Trophoblast cell (in vitro differentiated cells and primary cell): ENCODE measurements at regions not wholly inside any gene's neighbourhood (a gene's known extent, or its start where the extent isn't known, plus 50 kb on each side); places are given as distances from the start of the nearest gene placed in this dataset.

Source experiments
- DNase-seq, 2 donors: peaks; one replicate each; pipeline ENCODE4 v3.0.0-alpha.2; 2016
- H2AFZ ChIP-seq: 2 replicates; pipeline ENCODE4 v1.6.1; 2013; ENCODE audit warnings: low read length, moderate library complexity, mild to moderate bottlenecking; ENCODE audit not compliant: insufficient read depth, poor library complexity
- H2AK5ac ChIP-seq: 2 replicates; pipeline ENCODE4 v1.6.1; 2013; ENCODE audit warnings: mild to moderate bottlenecking, low read length
- H2BK120ac ChIP-seq: 2 replicates; pipeline ENCODE4 v1.6.1; 2013; ENCODE audit warnings: low read length, mild to moderate bottlenecking, moderate library complexity; ENCODE audit not compliant: insufficient read depth, poor library complexity
- H2BK12ac ChIP-seq: 2 replicates; pipeline ENCODE4 v1.6.1; 2013; ENCODE audit warnings: mild to moderate bottlenecking, low read length, moderate library complexity
- H2BK5ac ChIP-seq: 2 replicates; pipeline ENCODE4 v1.6.1; 2013; ENCODE audit warnings: low read length, low read depth, moderate library complexity, mild to moderate bottlenecking; ENCODE audit not compliant: poor library complexity
- H3K14ac ChIP-seq: 2 replicates; pipeline ENCODE4 v1.6.1; 2013; ENCODE audit warnings: mild to moderate bottlenecking, low read length
- H3K18ac ChIP-seq: 2 replicates; pipeline ENCODE4 v1.6.1; 2013; ENCODE audit warnings: mild to moderate bottlenecking, low read length
- H3K23ac ChIP-seq: 2 replicates; pipeline ENCODE4 v1.6.1; 2013; ENCODE audit warnings: low read length
- H3K27ac ChIP-seq: 2 replicates; pipeline ENCODE4 v1.5.1; 2013; ENCODE audit warnings: low read depth, mild to moderate bottlenecking, inconsistent platforms, low read length, moderate library complexity
- H3K27me3 ChIP-seq: 2 replicates; pipeline ENCODE4 v1.6.1; 2013; ENCODE audit warnings: inconsistent platforms, mild to moderate bottlenecking, low read length, moderate library complexity; ENCODE audit not compliant: insufficient read depth
- H3K36me3 ChIP-seq, 2 experiments: 1 replicate in 1 of 2; 2 replicates in 1 of 2; pipeline ENCODE4 v1.6.1; 2013; ENCODE audit warnings: low read length in 2 of 2, mild to moderate bottlenecking in 2 of 2, moderate library complexity in 1 of 2; ENCODE audit not compliant: insufficient read depth in 2 of 2, control insufficient read depth in 1 of 2
- H3K4ac ChIP-seq: 2 replicates; pipeline ENCODE4 v1.6.1; 2013; ENCODE audit warnings: low read depth, mild to moderate bottlenecking, low read length, moderate library complexity
- H3K4me1 ChIP-seq, 2 experiments: 1 replicate in 1 of 2; 2 replicates in 1 of 2; pipeline ENCODE4 v1.6.1; 2013; ENCODE audit warnings: low read length in 2 of 2, mild to moderate bottlenecking in 2 of 2, moderate library complexity in 1 of 2; ENCODE audit not compliant: insufficient read depth in 2 of 2, control insufficient read depth in 1 of 2
- H3K4me2 ChIP-seq: 2 replicates; pipeline ENCODE4 v1.6.1; 2013; ENCODE audit warnings: inconsistent platforms, mild to moderate bottlenecking, low read length, moderate library complexity
- H3K4me3 ChIP-seq: 2 replicates; pipeline ENCODE4 v1.5.1; 2013; ENCODE audit warnings: mild to moderate bottlenecking, low read depth, low read length, inconsistent platforms
- H3K79me1 ChIP-seq: one replicate; pipeline ENCODE4 v1.6.1; 2013; ENCODE audit warnings: low read length
- H3K79me2 ChIP-seq: 2 replicates; pipeline ENCODE4 v1.6.1; 2013; ENCODE audit warnings: low read length, mild to moderate bottlenecking; ENCODE audit not compliant: control insufficient read depth, insufficient read depth, poor library complexity
- H3K9ac ChIP-seq: 2 replicates; pipeline ENCODE4 v1.6.1; 2013; ENCODE audit warnings: mild to moderate bottlenecking, low read length
- H3K9me3 ChIP-seq: 2 replicates; pipeline ENCODE4 v1.6.1; 2013; ENCODE audit warnings: low read depth, mild to moderate bottlenecking, control low read depth, inconsistent platforms, low read length; ENCODE audit not compliant: insufficient read depth
- H4K12ac ChIP-seq: 2 replicates; pipeline ENCODE4 v1.6.1; 2013; ENCODE audit warnings: low read depth, mild to moderate bottlenecking, low read length, moderate library complexity
- H4K8ac ChIP-seq: 2 replicates; pipeline ENCODE4 v1.6.1; 2013; ENCODE audit warnings: low read depth, mild to moderate bottlenecking, low read length, moderate library complexity
- H4K91ac ChIP-seq: one replicate; pipeline ENCODE4 v1.6.1; 2013; ENCODE audit warnings: low read depth, mild to moderate bottlenecking, low read length, moderate library complexity
- WGBS: extraction: QIAGEN DNeasy Blood & Tissue Kit; methylation state at CpG from one replicate; pipeline ENCODE4 v1.1.7; 2013; ENCODE audit warnings: missing lambda C conversion rate; ENCODE audit not compliant: insufficient read length, insufficient coverage; ENCODE audit errors: extremely low coverage; 5-methylcytosine and 5-hydroxymethylcytosine counted together

DNA sequence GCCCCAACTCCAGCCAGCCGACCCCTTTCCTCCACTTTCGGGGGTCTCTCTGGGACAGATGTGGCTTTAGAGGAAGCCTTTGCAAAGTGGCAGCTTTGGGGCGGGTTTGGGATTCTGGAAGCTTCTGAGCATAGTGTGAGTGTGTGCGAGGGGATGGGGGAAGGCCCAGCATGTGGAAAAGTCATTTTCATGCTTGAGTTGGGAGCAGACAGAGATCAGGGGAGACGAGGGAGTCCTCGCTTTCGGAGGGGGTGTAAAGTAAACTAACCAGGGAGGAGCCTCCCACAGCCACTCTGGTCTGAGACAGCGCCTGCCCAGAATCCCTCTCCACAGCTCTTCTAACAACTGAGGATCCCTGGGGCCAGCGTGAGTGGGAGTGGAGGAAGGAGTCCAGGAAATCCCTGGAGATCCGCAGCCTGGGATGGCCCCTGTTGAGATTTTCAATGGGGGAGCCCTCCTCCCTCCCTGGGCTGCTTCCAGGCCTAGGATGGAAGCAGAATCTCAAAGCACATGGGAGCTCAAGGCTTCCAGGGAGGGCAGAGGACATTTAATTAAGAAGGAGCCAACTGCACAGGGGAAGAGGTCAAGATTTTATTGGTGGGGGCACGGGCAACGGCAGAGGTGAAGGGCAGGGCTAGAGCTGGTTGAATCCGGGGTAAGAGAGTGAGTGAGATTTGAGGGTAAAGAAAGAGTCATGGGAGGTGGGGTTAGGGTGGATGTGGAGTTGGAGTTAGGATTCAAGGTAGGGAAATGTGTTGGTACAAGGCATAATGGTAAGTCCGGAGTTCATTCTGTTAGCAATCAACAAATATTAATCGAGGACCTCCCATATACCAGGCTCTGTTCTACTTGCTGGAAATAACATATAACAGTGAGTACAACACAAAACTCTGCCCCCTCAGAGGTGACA, 102.3 kb upstream of the FOXP4 start:
- Histone ChIP-seq H2BK5ac (no peak overlapping the region), H3K4me3 (no peak overlapping the region), H2AFZ (no peak overlapping the region), H3K14ac (no peak overlapping the region), H4K91ac (no peak overlapping the region), H3K4ac (no peak overlapping the region), H3K18ac (no peak overlapping the region), H2BK120ac (no peak overlapping the region), H3K9ac (no peak overlapping the region), H3K23ac (no peak overlapping the region), H3K79me1 (peaks cover 6% of the 10 kb centered on the region), H2BK12ac (no peak overlapping the region), H3K4me1 (peaks cover 13 to 15% of the 10 kb centered on the region in 2 experiments), H3K27ac (no peak overlapping the region), H3K4me2 (no peak overlapping the region), H3K27me3 (peaks cover 4% of the 10 kb centered on the region), H3K9me3 (no peaks in the 10 kb centered on the region), H4K12ac (no peak overlapping the region), H3K79me2 (no peaks in the 10 kb centered on the region), H3K36me3 (no peaks in the 10 kb centered on the region), H4K8ac (no peak overlapping the region), H2AK5ac (no peak overlapping the region)
- 100% methylated on average over 1 of the region's 15 CpGs for whole genome bisulfite sequencing
- DNase-seq = no peak

DNA sequence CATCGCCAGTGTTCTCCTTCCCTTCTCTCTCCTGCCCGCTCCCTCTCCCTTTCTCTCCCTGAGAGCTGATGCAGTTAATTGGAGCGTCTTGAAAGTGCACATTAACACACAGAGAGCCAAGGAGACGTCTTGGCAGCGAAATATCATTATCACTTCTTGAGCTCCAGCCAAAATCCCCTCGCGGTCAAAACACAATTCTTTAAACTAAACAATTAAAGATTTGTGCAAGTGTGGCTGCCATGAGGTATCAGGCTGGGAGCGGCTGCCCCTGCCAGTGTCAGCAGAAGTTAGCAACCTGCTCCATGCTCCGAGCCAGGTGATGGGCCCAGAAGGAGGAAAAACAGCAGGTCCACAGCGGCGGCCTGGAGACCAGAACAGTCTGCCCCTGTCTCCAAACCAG, 100.9 kb upstream of the FOXP4 start:
- Histone ChIP-seq H2BK12ac (no peak overlapping the region), H3K27me3 (no peaks in the 10 kb centered on the region), H3K14ac (no peak overlapping the region), H3K9me3 (no peaks in the 10 kb centered on the region), H4K12ac (no peak overlapping the region), H3K4me2 (no peak overlapping the region), H3K4ac (no peak overlapping the region), H2BK5ac (no peak overlapping the region), H2AFZ (no peak overlapping the region), H3K23ac (no peak overlapping the region), H3K27ac (no peak overlapping the region), H3K79me2 (no peaks in the 10 kb centered on the region), H3K36me3 (no peaks in the 10 kb centered on the region), H4K91ac (no peak overlapping the region), H3K4me1 (peaks cover 13 to 15% of the 10 kb centered on the region in 2 experiments), H3K4me3 (no peak overlapping the region), H3K79me1 (peaks cover 6% of the 10 kb centered on the region), H2BK120ac (no peak overlapping the region), H3K9ac (no peak overlapping the region), H2AK5ac (no peak overlapping the region), H3K18ac (no peak overlapping the region), H4K8ac (no peak overlapping the region)
- no peak for DNase-seq
- WGBS = no CpG with 5 or more reads among the region's 11 CpGs

DNA sequence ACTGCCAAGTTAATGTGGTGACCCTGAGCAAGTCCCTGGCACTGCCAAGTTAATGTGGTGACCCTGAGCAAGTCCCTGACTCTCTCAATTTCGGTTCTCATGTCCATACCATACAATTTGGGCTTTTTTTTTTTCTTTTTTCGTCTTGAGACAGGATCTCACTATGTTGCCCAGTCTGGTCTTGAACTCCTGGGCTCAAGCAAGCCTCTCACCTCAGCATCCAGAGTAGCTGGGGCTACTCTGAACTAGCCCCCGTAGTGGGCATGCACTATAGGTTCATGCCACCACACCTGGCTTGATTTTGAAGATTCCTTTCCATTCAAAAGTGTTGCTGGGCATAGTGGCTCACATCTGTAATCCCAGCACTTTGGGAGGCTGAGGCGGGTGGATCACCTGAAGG, 100.0 kb upstream of the FOXP4 start:
- Histone ChIP-seq H3K18ac (no peak overlapping the region), H2BK12ac (no peak overlapping the region), H3K4ac (no peak overlapping the region), H3K9ac (no peak overlapping the region), H3K36me3 (no peaks in the 10 kb centered on the region), H2BK5ac (no peak overlapping the region), H3K79me1 (peaks cover 6% of the 10 kb centered on the region), H3K27me3 (no peaks in the 10 kb centered on the region), H3K9me3 (no peaks in the 10 kb centered on the region), H2AK5ac (no peak overlapping the region), H3K23ac (no peak overlapping the region), H2BK120ac (no peak overlapping the region), H3K4me1 (peaks cover 13 to 15% of the 10 kb centered on the region in 2 experiments), H4K91ac (no peak overlapping the region), H4K8ac (no peak overlapping the region), H3K14ac (no peak overlapping the region), H3K4me3 (no peak overlapping the region), H3K4me2 (no peak overlapping the region), H3K79me2 (no peaks in the 10 kb centered on the region), H2AFZ (no peak overlapping the region), H3K27ac (no peak overlapping the region), H4K12ac (no peak overlapping the region)
- WGBS = no CpG with 5 or more reads among the region's 4 CpGs
- DNase-seq = no peak

DNA sequence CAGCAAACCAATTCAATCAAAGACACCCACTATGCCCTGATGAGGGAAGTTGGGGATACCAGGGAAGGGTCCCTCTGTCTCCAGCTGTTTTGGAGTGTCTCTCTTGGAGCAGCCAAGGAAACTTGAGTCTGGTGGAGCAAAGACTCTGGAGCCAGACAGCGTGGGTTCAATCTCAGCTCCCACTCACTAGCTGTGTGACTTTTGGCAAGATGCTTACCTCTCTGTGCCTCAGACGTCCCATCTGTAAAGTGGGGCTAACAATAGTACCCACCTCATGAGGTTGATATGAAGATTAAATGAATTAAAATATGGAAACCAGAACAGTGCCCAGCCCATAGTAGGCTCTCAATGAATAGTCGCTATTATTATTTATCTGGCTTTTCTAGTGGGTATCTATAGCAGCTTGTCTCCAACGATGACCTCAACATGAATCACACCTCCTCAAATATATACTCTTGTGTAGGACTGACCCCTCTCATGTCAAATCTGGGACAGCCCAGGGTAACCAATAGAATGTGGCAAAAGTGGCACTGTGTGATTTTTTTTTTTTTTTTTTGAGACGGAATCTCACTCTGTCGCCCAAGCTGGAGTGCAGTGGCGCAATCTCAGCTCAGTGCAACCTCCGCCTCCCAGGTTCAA, 99.2 kb upstream of the FOXP4 start:
- Histone ChIP-seq H3K79me2 (no peaks in the 10 kb centered on the region), H2BK12ac (no peak overlapping the region), H3K79me1 (peaks cover 3% of the 10 kb centered on the region), H4K8ac (no peak overlapping the region), H2AFZ (no peak overlapping the region), H3K4me2 (no peak overlapping the region), H2BK120ac (no peak overlapping the region), H3K4me3 (no peak overlapping the region), H3K4me1 (peaks cover 8 to 10% of the 10 kb centered on the region in 2 experiments), H3K9me3 (no peaks in the 10 kb centered on the region), H3K27ac (no peak overlapping the region), H3K9ac (no peak overlapping the region), H3K36me3 (no peaks in the 10 kb centered on the region), H3K18ac (no peak overlapping the region), H3K27me3 (no peaks in the 10 kb centered on the region), H3K4ac (no peak overlapping the region), H2BK5ac (no peak overlapping the region), H4K91ac (no peak overlapping the region), H3K14ac (no peak overlapping the region), H2AK5ac (no peak overlapping the region), H4K12ac (no peak overlapping the region), H3K23ac (no peak overlapping the region)
- DNase-seq = no peak
- whole genome bisulfite sequencing = no CpG with 5 or more reads among the region's 8 CpGs
